A549 (cell line): ENCODE measurements at regions not wholly inside any gene's neighbourhood (a gene's known extent, or its start where the extent isn't known, plus 50 kb on each side); places are given as distances from the start of the nearest gene placed in this dataset.

Source experiments
- ATAC-seq, 2 experiments: fragments of 200-7000 bp in 1 of 2; fragments of >200 bp in 1 of 2; cut with Nextera tagmentation in 1 of 2; cut with Tn5 transposase in 1 of 2; 3 replicates each; pipeline versions ENCODE4 v1.8.0 to v1.9.1; 2018 to 2020; ENCODE audit warnings: mild to moderate bottlenecking in 1 of 2, moderate library complexity in 1 of 2
- CTCF ChIA-PET: fragments of 300-600 bp; sonication (Branson Sonifier 250); formaldehyde crosslinking; extraction: SDS; loops from one replicate; lab custom pipeline; 2021; ENCODE audit warnings: antibody characterized with exemption, inconsistent platforms; lab: Yijun Ruan, JAX
- POLR2A ChIA-PET: fragments of 350-600 bp; formaldehyde crosslinking; extraction: SDS; loops from one replicate; lab custom pipeline; 2021; ENCODE audit warnings: antibody characterized with exemption, inconsistent platforms; lab: Yijun Ruan, JAX
- DNase-seq, 2 experiments: peaks; one replicate each; pipeline versions ENCODE4 v3.0.0 to v3.0.0-alpha.2; 2011 to 2016; ENCODE audit warnings: low read depth in 1 of 2, low spot score in 1 of 2
- FAIRE-seq: peaks from 2 replicates; lab custom pipeline; 2011; peaks lifted over from hg19 to GRCh38; lab: Jason Lieb, UNC
- H3K27ac ChIP-seq, 2 experiments: fragments of >200 bp; sonication (Bioruptor Twin); formaldehyde crosslinking; 3 replicates each; pipeline ENCODE4 v1.5.1; 2016 to 2017
- H3K4me1 ChIP-seq: fragments of >200 bp; sonication (Bioruptor Twin); formaldehyde crosslinking; 3 replicates; pipeline ENCODE4 v1.6.1; 2016
- H3K4me2 ChIP-seq: fragments of >200 bp; sonication (Bioruptor Twin); formaldehyde crosslinking; 3 replicates; pipeline ENCODE4 v1.6.1; 2016
- H3K4me3 ChIP-seq: fragments of >200 bp; sonication (Bioruptor Twin); formaldehyde crosslinking; 3 replicates; pipeline ENCODE4 v1.5.1; 2016
- H3K9me3 ChIP-seq: fragments of >200 bp; sonication (Bioruptor Twin); formaldehyde crosslinking; 3 replicates; pipeline ENCODE4 v1.6.1; 2016
- BHLHE40 ChIP-seq: IDR thresholded peaks from 2 replicates; pipeline ENCODE4 v1.6.1; 2012; ENCODE audit warnings: low read depth, low read length, inconsistent platforms
- CEBPB ChIP-seq, 2 experiments: fragments of >200 bp in 1 of 2; sonication (Bioruptor Twin) in 1 of 2; formaldehyde crosslinking in 1 of 2; IDR thresholded peaks; 2 replicates each; pipeline ENCODE4 v1.6.1; 2012 to 2016
- CTCF ChIP-seq: fragments of >200 bp; sonication (Bioruptor Twin); formaldehyde crosslinking; IDR thresholded peaks from 3 replicates; pipeline ENCODE4 v1.5.1; 2016
- E2F6 ChIP-seq: IDR thresholded peaks from 2 replicates; pipeline ENCODE4 v1.6.1; 2012; ENCODE audit warnings: low read depth, borderline replicate concordance
- EHF ChIP-seq: fragments of 250-450 bp; sonication (Bioruptor Pico); IDR thresholded peaks from 2 replicates; pipeline ENCODE4 v1.5.0; 2020; ENCODE audit warnings: mild to moderate bottlenecking
- ELK1 ChIP-seq: fragments of 150-350 bp; IDR thresholded peaks from 2 replicates; pipeline ENCODE4 v1.6.1; 2014; ENCODE audit warnings: low read depth, mild to moderate bottlenecking, low read length
- FOSB ChIP-seq: fragments of 250-450 bp; sonication (Bioruptor Pico); IDR thresholded peaks from 2 replicates; pipeline ENCODE4 v1.5.0; 2020; ENCODE audit warnings: mild to moderate bottlenecking, moderate library complexity
- HES2 ChIP-seq: fragments of >200 bp; sonication (Bioruptor Twin); formaldehyde crosslinking; IDR thresholded peaks from 2 replicates; pipeline ENCODE4 v1.6.1; 2016
- HEYL ChIP-seq: fragments of 250-450 bp; sonication (Bioruptor Pico); IDR thresholded peaks from 2 replicates; pipeline ENCODE4 v1.8.0; 2021; ENCODE audit warnings: mild to moderate bottlenecking, moderate library complexity
- HOXA7 ChIP-seq: fragments of 250-450 bp; sonication (Bioruptor Pico); IDR thresholded peaks from 2 replicates; pipeline ENCODE4 v1.5.0; 2020; ENCODE audit warnings: mild to moderate bottlenecking, moderate library complexity
- HOXB13 ChIP-seq: fragments of 250-450 bp; sonication (Bioruptor Pico); IDR thresholded peaks from 2 replicates; pipeline ENCODE4 v1.5.0; 2020; ENCODE audit warnings: low read depth, mild to moderate bottlenecking, moderate library complexity
- HOXB5 ChIP-seq: fragments of 250-450 bp; sonication (Bioruptor Pico); IDR thresholded peaks from 2 replicates; pipeline ENCODE4 v1.5.0; 2020; ENCODE audit warnings: mild to moderate bottlenecking, moderate library complexity
- JUNB ChIP-seq: fragments of >200 bp; sonication (Bioruptor Twin); formaldehyde crosslinking; IDR thresholded peaks from 2 replicates; pipeline ENCODE4 v1.6.1; 2016
- MAX ChIP-seq: IDR thresholded peaks from 2 replicates; pipeline ENCODE4 v1.6.1; 2012
- MAZ ChIP-seq: fragments of 150-350 bp; IDR thresholded peaks from 2 replicates; pipeline ENCODE4 v1.6.1; 2014; ENCODE audit warnings: antibody characterized with exemption, low read depth, low read length, borderline replicate concordance
- MYC ChIP-seq: IDR thresholded peaks from 2 replicates; pipeline ENCODE4 v1.6.1; 2012; ENCODE audit warnings: mild to moderate bottlenecking, inconsistent platforms, low read length, improper control_type of control experiment, borderline replicate concordance
- NFE2L2 ChIP-seq: fragments of 150-350 bp; conservative IDR thresholded peaks from 2 replicates; pipeline ENCODE4 v1.6.1; 2014; ENCODE audit warnings: low read length
- NPAS2 ChIP-seq: fragments of 250-450 bp; sonication (Bioruptor Pico); IDR thresholded peaks from 2 replicates; pipeline ENCODE4 v1.8.0; 2022; ENCODE audit warnings: mild to moderate bottlenecking, moderate library complexity, borderline replicate concordance
- NR3C1 ChIP-seq: fragments of >200 bp; sonication (Bioruptor Twin); formaldehyde crosslinking; IDR thresholded peaks from 3 replicates; pipeline ENCODE4 v1.6.1; 2017
- POLR2AphosphoS2 ChIP-seq: conservative IDR thresholded peaks from 2 replicates; pipeline ENCODE4 v1.6.1; 2012; ENCODE audit warnings: low read length, improper control_type of control experiment, inconsistent platforms
- RARB ChIP-seq: fragments of 250-450 bp; sonication (Bioruptor Pico); IDR thresholded peaks from 2 replicates; pipeline ENCODE4 v1.8.0; 2021; ENCODE audit warnings: mild to moderate bottlenecking, moderate library complexity
- RCOR1 ChIP-seq: fragments of 150-350 bp; IDR thresholded peaks from 2 replicates; pipeline ENCODE4 v1.6.1; 2014; ENCODE audit warnings: antibody characterized with exemption, low read length, low read depth
- RFX5 ChIP-seq: fragments of 450-650 bp; IDR thresholded peaks from 2 replicates; pipeline ENCODE4 v1.7.1; 2014; ENCODE audit warnings: antibody characterized with exemption, mild to moderate bottlenecking, moderate library complexity
- RNF2 ChIP-seq: fragments of 200-600 bp; sonication (generic); IDR thresholded peaks from 2 replicates; pipeline ENCODE4 v1.6.1; 2016; ENCODE audit warnings: low read depth, mild to moderate bottlenecking, antibody characterized with exemption, moderate library complexity, borderline replicate concordance
- TFCP2L1 ChIP-seq: fragments of 250-450 bp; sonication (Bioruptor Pico); IDR thresholded peaks from 2 replicates; pipeline ENCODE4 v1.5.0; 2021; ENCODE audit warnings: mild to moderate bottlenecking
- TP53 ChIP-seq: fragments of 250-450 bp; sonication (Bioruptor Pico); IDR thresholded peaks from 2 replicates; pipeline ENCODE4 v1.5.0; 2021; ENCODE audit warnings: mild to moderate bottlenecking, moderate library complexity
- ZC3H11A ChIP-seq: fragments of 450-650 bp; IDR thresholded peaks from 2 replicates; pipeline ENCODE4 v1.6.1; 2014; ENCODE audit warnings: antibody characterized with exemption, mild to moderate bottlenecking
- WGBS: methylation state at CpG from one replicate; pipeline ENCODE4 v1.1.6; 2017; ENCODE audit errors: missing lambda C conversion rate; 5-methylcytosine and 5-hydroxymethylcytosine counted together

GRCh38 chrX:73765776-73766430 is 86.6 kb downstream of the XIST start:
- no peaks in the 10 kb centered on the region for H3K4me1 ChIP-seq
- ChIA-PET CTCF (interaction anchor here (0.6 kb wide), 1 partner anchor 601 kb away, joined by 3 read pairs; no protein-coding TSS in a partner anchor), POLR2A (no interaction called here)
- ATAC-seq (no peak), DNase-seq (no peak), FAIRE-seq (no peak)
- H3K4me2 ChIP-seq: no peak overlapping the region
- 0% methylated on average over 1 of the region's 2 CpGs for WGBS
- TF ChIP-seq POLR2AphosphoS2: no peak
- TF ChIP-seq HOXB5 (CRISPR knock-in tag): no peak
- TF ChIP-seq FOSB: no peak
- no peak for TF ChIP-seq MAZ
- no peak for TF ChIP-seq RCOR1
- TF ChIP-seq HOXB13 (CRISPR knock-in tag): no peak
- no peak for TF ChIP-seq E2F6
- TF ChIP-seq RFX5: no peak
- TF ChIP-seq CTCF: no peak
- TF ChIP-seq BHLHE40: no peak
- no peak for TF ChIP-seq RARB
- no peak for TF ChIP-seq NR3C1
- no peak overlapping the region for H3K27ac ChIP-seq
- no peak overlapping the region for H3K4me3 ChIP-seq
- no peaks in the 10 kb centered on the region for H3K9me3 ChIP-seq

- CTCF ChIA-PET: interaction anchor here (0.6 kb wide), 1 partner anchor 1185 kb away, joined by 3 read pairs; no protein-coding TSS in a partner anchor
- POLR2A ChIA-PET: no interaction called here
- Histone ChIP-seq H3K4me3 (no peak overlapping the region), H3K9me3 (no peaks in the 10 kb centered on the region), H3K4me1 (no peaks in the 10 kb centered on the region), H3K4me2 (no peak overlapping the region), H3K27ac (no peak overlapping the region)
- TF ChIP-seq ZC3H11A (no peak), CEBPB (IDR thresholded peaks at IDR 0.05) (no peak), NFE2L2 (no peak), HES2 (no peak), NPAS2 (CRISPR knock-in tag) (no peak), EHF (CRISPR knock-in tag) (no peak), TFCP2L1 (CRISPR knock-in tag) (no peak), TP53 (no peak), MAZ (no peak), MAX (no peak), HEYL (CRISPR knock-in tag) (no peak), POLR2AphosphoS2 (no peak), RNF2 (no peak), JUNB (no peak), ELK1 (no peak), MYC (no peak), HOXA7 (no peak), HOXB13 (CRISPR knock-in tag) (no peak)
- DNase-seq (no peak), ATAC-seq (no peak), FAIRE-seq (no peak)
- 12% methylated on average over 6 of the region's 6 CpGs for WGBS
Measured at GRCh38 chrX:73758250-73758649, 94.3 kb downstream of the XIST start.
